ENCODE measurements at regions not wholly inside any gene's neighbourhood (a gene's known extent, or its start where the extent isn't known, plus 50 kb on each side); places are given as distances from the start of the nearest gene placed in this dataset.

GRCh38 chr13:109476001-109476400, 310.4 kb downstream of the IRS2 start (continued):
- no peak for TF ChIP-seq PPARA (CRISPR knock-in tag; IDR thresholded peaks at IDR 0.05; ENCODE audit: borderline replicate concordance)
- TF ChIP-seq ZFP3 (CRISPR knock-in tag; IDR thresholded peaks at IDR 0.05) = no peak
- TF ChIP-seq PATZ1 (CRISPR knock-in tag; IDR thresholded peaks at IDR 0.05; ENCODE audit: borderline replicate concordance) = no peak
- TF ChIP-seq CSDC2 (CRISPR knock-in tag; IDR thresholded peaks at IDR 0.05) = no peak
- no peak for TF ChIP-seq RARB (CRISPR knock-in tag; IDR thresholded peaks at IDR 0.05)
- no peak for TF ChIP-seq BACH2 (CRISPR knock-in tag; IDR thresholded peaks at IDR 0.05; ENCODE audit: borderline replicate concordance)
- TF ChIP-seq ZNF8 (CRISPR knock-in tag; IDR thresholded peaks at IDR 0.05) = no peak
- TF ChIP-seq ARNTL (CRISPR knock-in tag; IDR thresholded peaks at IDR 0.05; ENCODE audit: borderline replicate concordance, low read depth) = no peak
- no peak for TF ChIP-seq ZFP30 (CRISPR knock-in tag; IDR thresholded peaks at IDR 0.05)
- TF ChIP-seq CREB5 (CRISPR knock-in tag; IDR thresholded peaks at IDR 0.05; ENCODE audit: low read depth) = no peak

- ATAC-seq = no peak
- TF ChIP-seq PATZ1 (CRISPR knock-in tag; IDR thresholded peaks at IDR 0.05; ENCODE audit: borderline replicate concordance) = no peak
- no peak for TF ChIP-seq ISL1 (CRISPR knock-in tag; IDR thresholded peaks at IDR 0.05)
- TF ChIP-seq ZFP30 (CRISPR knock-in tag; IDR thresholded peaks at IDR 0.05) = no peak
- no peak for TF ChIP-seq TSHZ2 (CRISPR knock-in tag; IDR thresholded peaks at IDR 0.05)
- no peak for TF ChIP-seq POU6F1 (CRISPR knock-in tag; IDR thresholded peaks at IDR 0.05; ENCODE audit: borderline replicate concordance, low read depth)
- no peak for TF ChIP-seq GLIS3 (CRISPR knock-in tag; IDR thresholded peaks at IDR 0.05)
- TF ChIP-seq CREB5 (CRISPR knock-in tag; IDR thresholded peaks at IDR 0.05; ENCODE audit: low read depth) = no peak
- no peak for TF ChIP-seq ARNTL (CRISPR knock-in tag; IDR thresholded peaks at IDR 0.05; ENCODE audit: borderline replicate concordance, low read depth)
- no peak for TF ChIP-seq RARB (CRISPR knock-in tag; IDR thresholded peaks at IDR 0.05)
- no peak for TF ChIP-seq CSDC2 (CRISPR knock-in tag; IDR thresholded peaks at IDR 0.05)
- no peak for TF ChIP-seq OSR1 (CRISPR knock-in tag; IDR thresholded peaks at IDR 0.05)
- TF ChIP-seq SNAI2 (CRISPR knock-in tag; IDR thresholded peaks at IDR 0.05) = no peak
- TF ChIP-seq ZFP3 (CRISPR knock-in tag; IDR thresholded peaks at IDR 0.05) = no peak
- no peak for TF ChIP-seq ZC3H10 (CRISPR knock-in tag; IDR thresholded peaks at IDR 0.05)
- TF ChIP-seq CSRNP3 (CRISPR knock-in tag; IDR thresholded peaks at IDR 0.05) = no peak
These were observed 318.3 kb downstream of the IRS2 start for GRCh38 chr13:109468123-109468522.
